HCT116 (cell line): ENCODE measurements at regions not wholly inside any gene's neighbourhood (a gene's known extent, or its start where the extent isn't known, plus 50 kb on each side); places are given as distances from the start of the nearest gene placed in this dataset.

ENCODE experiments used
- ATAC-seq: fragments of 200-7000 bp; cut with Tn5 transposase; 2 replicates; pipeline ENCODE4 v1.9.1; 2020; ENCODE audit warnings: mild to moderate bottlenecking, moderate library complexity
- BruUV-seq: library from RNA; stranded (reverse); fragments of 400-500 nt; replicated peaks from 2 replicates; lab custom pipeline; 2021; lab: Mats Ljungman, UMichigan
- CTCF ChIA-PET: fragments of 300-600 bp; sonication (Branson Sonifier 250); formaldehyde crosslinking; loops from one replicate; lab custom pipeline; 2021; ENCODE audit warnings: antibody characterized with exemption; lab: Charles Lee
- POLR2A ChIA-PET: fragments of 300-600, 350-600 bp; sonication (Branson Sonifier 250); formaldehyde crosslinking; loops from one replicate; lab custom pipeline; 2021; ENCODE audit warnings: antibody characterized with exemption; lab: Charles Lee
- RAD21 ChIA-PET, 2 experiments: fragments of 300-600 bp; sonication (Branson Sonifier 250); formaldehyde crosslinking; loops; one replicate each; lab custom pipeline; 2023; ENCODE audit warnings: low total read pairs in 2 of 2; ENCODE audit not compliant: uncharacterized antibody in 2 of 2, unreplicated experiment in 2 of 2, low non-redundant PET in 1 of 2; lab: Charles Lee
- DNase-seq: peaks from one replicate; pipeline ENCODE4 v3.0.0-alpha.2; 2010; ENCODE audit warnings: low read depth, low spot score
- H2AFZ ChIP-seq: fragments of 200-600 bp; shearing (Covaris generic), sonication (generic); 2 replicates; pipeline ENCODE4 v1.6.1; 2017; ENCODE audit warnings: low read depth, mixed run types, mixed read lengths, antibody characterized with exemption, low read length; ENCODE audit not compliant: poor library complexity, severe bottlenecking
- H3K27ac ChIP-seq: 2 replicates; pipeline ENCODE4 v1.5.1; 2012; ENCODE audit warnings: low read depth, low read length
- H3K27me3 ChIP-seq: fragments of 200-600 bp; sonication (generic); 2 replicates; pipeline ENCODE4 v1.6.1; 2016; ENCODE audit warnings: mixed run types, low read length, mixed read lengths; ENCODE audit not compliant: insufficient read depth
- H3K36me3 ChIP-seq, 2 experiments: fragments of 200-500 bp in 1 of 2; fragments of 200-600 bp in 1 of 2; sonication (Bioruptor generic) in 1 of 2; sonication (generic) in 1 of 2; 2 replicates each; pipeline versions ENCODE4 v1.5.1 to v1.6.1; 2014 to 2016; ENCODE audit warnings: low read length in 2 of 2, inconsistent platforms in 1 of 2, mixed read lengths in 1 of 2, mixed run types in 1 of 2; ENCODE audit not compliant: insufficient read depth in 2 of 2, control insufficient read depth in 1 of 2
- H3K4me1 ChIP-seq, 2 experiments: fragments of 200-600 bp in 1 of 2; sonication (generic) in 1 of 2; 2 replicates each; pipeline versions ENCODE4 v1.5.1 to v1.6.1; 2012 to 2017; ENCODE audit warnings: low read length in 2 of 2, inconsistent platforms in 1 of 2, mild to moderate bottlenecking in 1 of 2, mixed read lengths in 1 of 2, mixed run types in 1 of 2, moderate library complexity in 1 of 2; ENCODE audit not compliant: insufficient read depth in 2 of 2, control insufficient read depth in 1 of 2
- H3K4me2 ChIP-seq: fragments of 200-600 bp; sonication (generic); 2 replicates; pipeline ENCODE4 v1.6.1; 2017; ENCODE audit warnings: mixed run types, low read length, mixed read lengths
- H3K4me3 ChIP-seq, 2 experiments: fragments of 200-600 bp in 1 of 2; sonication (generic) in 1 of 2; replicated peaks in 1 of 2; 2 replicates each; pipeline ENCODE4 v1.5.1; 2011 to 2016; ENCODE audit warnings: low read length in 2 of 2, control low read depth in 1 of 2, low read depth in 1 of 2, mild to moderate bottlenecking in 1 of 2, mixed read lengths in 1 of 2, mixed run types in 1 of 2
- H3K79me2 ChIP-seq: fragments of 200-600 bp; sonication (generic); 2 replicates; pipeline ENCODE4 v1.6.1; 2017; ENCODE audit warnings: mild to moderate bottlenecking, mixed run types, low read length, moderate library complexity, mixed read lengths; ENCODE audit not compliant: insufficient read depth
- H3K9ac ChIP-seq: fragments of 200-600 bp; sonication (generic); 2 replicates; pipeline ENCODE4 v1.6.1; 2016; ENCODE audit warnings: low read length, mixed read lengths
- H3K9me2 ChIP-seq: fragments of 200-600 bp; sonication (generic), shearing (Covaris generic); 2 replicates; pipeline ENCODE4 v1.6.1; 2017; ENCODE audit warnings: mixed run types, mild to moderate bottlenecking, moderate library complexity; ENCODE audit not compliant: insufficient read depth
- H3K9me3 ChIP-seq, 2 experiments: fragments of 200-500 bp in 1 of 2; fragments of 200-600 bp in 1 of 2; sonication (Bioruptor generic) in 1 of 2; sonication (generic) in 1 of 2; 2 replicates each; pipeline ENCODE4 v1.6.1; 2014 to 2017; ENCODE audit warnings: low read length in 2 of 2, mixed read lengths in 2 of 2, inconsistent platforms in 1 of 2, low read depth in 1 of 2, mild to moderate bottlenecking in 1 of 2, mixed run types in 1 of 2, moderate library complexity in 1 of 2; ENCODE audit not compliant: control insufficient read depth in 1 of 2, insufficient read depth in 1 of 2
- H4K20me1 ChIP-seq: fragments of 200-600 bp; sonication (generic), shearing (Covaris generic); 2 replicates; pipeline ENCODE4 v1.6.1; 2017; ENCODE audit warnings: mixed run types, mild to moderate bottlenecking, moderate library complexity; ENCODE audit not compliant: insufficient read depth
- ATF3 ChIP-seq: IDR thresholded peaks from 2 replicates; pipeline ENCODE4 v1.6.1; 2012
- CEBPB ChIP-seq: IDR thresholded peaks from 2 replicates; pipeline ENCODE4 v1.6.1; 2012; ENCODE audit warnings: low read depth
- ELF1 ChIP-seq: IDR thresholded peaks from 2 replicates; pipeline ENCODE4 v1.6.1; 2012; ENCODE audit warnings: low read depth, borderline replicate concordance
- FOSL1 ChIP-seq: IDR thresholded peaks from 2 replicates; pipeline ENCODE4 v1.6.1; 2012; ENCODE audit warnings: low read depth
- ZBTB33 ChIP-seq: IDR thresholded peaks from 2 replicates; pipeline ENCODE4 v1.6.1; 2011; ENCODE audit warnings: mild to moderate bottlenecking, low read length, moderate library complexity; ENCODE audit not compliant: insufficient replicate concordance; ENCODE audit errors: extremely low read depth
- intact Hi-C: fragments of 100-400 bp; cut with micrococcal nuclease; formaldehyde crosslinking; loops from 2 replicates; pipeline ENCODE4 v1.10.0; 2022
- TF ChIP-seq, protein P1 (sequence below): IDR thresholded peaks from 2 replicates; pipeline ENCODE4 v1.6.1; 2012
- TF ChIP-seq, protein P2 (sequence below), 3 experiments: fragments of 200-600 bp in 1 of 3; sonication (generic) in 1 of 3; IDR thresholded peaks in 2 of 3; conservative IDR thresholded peaks in 1 of 3; 2 replicates each; pipeline ENCODE4 v1.5.1; 2012 to 2017; ENCODE audit warnings: low read depth in 2 of 3, low read length in 2 of 3, antibody characterized with exemption in 1 of 3, borderline replicate concordance in 1 of 3, control low read depth in 1 of 3, mild to moderate bottlenecking in 1 of 3, mixed read lengths in 1 of 3, mixed run types in 1 of 3, moderate library complexity in 1 of 3; ENCODE audit not compliant: insufficient read depth in 1 of 3

GRCh38 chrX:68995780-68996551 lies 167.1 kb downstream of the EFNB1 start (continued):
- TF ChIP-seq ZBTB33 (no peak), ATF3 (no peak), CEBPB (no peak), ELF1 (no peak)
- TF ChIP-seq, all 23 proteins: peak for 0

DNA sequence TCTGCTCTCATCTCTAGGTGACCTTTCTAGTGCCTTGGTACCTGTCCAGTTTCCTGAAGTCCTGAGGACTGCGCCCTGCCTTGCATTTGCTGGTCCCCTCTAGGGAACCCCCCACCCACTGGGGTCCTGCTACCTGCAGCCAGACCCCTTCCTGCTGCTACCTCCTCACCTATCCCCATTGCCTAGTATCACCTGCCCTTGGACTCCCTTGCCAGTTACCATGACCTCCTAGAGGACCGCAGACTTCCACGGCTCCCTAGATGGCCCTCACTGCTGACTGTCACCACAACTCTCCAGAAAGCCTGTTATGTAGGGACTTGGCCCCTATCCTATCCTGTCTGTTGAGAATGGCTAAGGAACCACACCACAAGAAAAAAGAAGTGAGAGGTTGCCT lies 166.6 kb downstream of the EFNB1 start:
- H3K36me3 ChIP-seq = no peaks in the 10 kb centered on the region
- no peak overlapping the region for H2AFZ ChIP-seq
- peaks cover 0 to 14% of the 10 kb centered on the region in 2 experiments; a peak in 1 of 4 replicates for H3K4me1 ChIP-seq
- no peak overlapping the region for H3K9ac ChIP-seq
- H3K79me2 ChIP-seq = no peaks in the 10 kb centered on the region
- no peak overlapping the region for H3K27ac ChIP-seq
- H3K4me3 ChIP-seq = no peak overlapping the region
- ATAC-seq (no peak), DNase-seq (no peak)
- no peaks in the 10 kb centered on the region for H3K9me2 ChIP-seq
- ChIA-PET RAD21 (no interaction called here), POLR2A (no interaction called here)
- no TSS peak for BruUV-seq
- H3K4me2 ChIP-seq = no peak overlapping the region
- H3K27me3 ChIP-seq = no peaks in the 10 kb centered on the region
- no peaks in the 10 kb centered on the region for H4K20me1 ChIP-seq
- TF ChIP-seq, protein P1, sequence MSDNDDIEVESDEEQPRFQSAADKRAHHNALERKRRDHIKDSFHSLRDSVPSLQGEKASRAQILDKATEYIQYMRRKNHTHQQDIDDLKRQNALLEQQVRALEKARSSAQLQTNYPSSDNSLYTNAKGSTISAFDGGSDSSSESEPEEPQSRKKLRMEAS = no peak
- TF ChIP-seq FOSL1 = no peak
- TF ChIP-seq, protein P2, sequence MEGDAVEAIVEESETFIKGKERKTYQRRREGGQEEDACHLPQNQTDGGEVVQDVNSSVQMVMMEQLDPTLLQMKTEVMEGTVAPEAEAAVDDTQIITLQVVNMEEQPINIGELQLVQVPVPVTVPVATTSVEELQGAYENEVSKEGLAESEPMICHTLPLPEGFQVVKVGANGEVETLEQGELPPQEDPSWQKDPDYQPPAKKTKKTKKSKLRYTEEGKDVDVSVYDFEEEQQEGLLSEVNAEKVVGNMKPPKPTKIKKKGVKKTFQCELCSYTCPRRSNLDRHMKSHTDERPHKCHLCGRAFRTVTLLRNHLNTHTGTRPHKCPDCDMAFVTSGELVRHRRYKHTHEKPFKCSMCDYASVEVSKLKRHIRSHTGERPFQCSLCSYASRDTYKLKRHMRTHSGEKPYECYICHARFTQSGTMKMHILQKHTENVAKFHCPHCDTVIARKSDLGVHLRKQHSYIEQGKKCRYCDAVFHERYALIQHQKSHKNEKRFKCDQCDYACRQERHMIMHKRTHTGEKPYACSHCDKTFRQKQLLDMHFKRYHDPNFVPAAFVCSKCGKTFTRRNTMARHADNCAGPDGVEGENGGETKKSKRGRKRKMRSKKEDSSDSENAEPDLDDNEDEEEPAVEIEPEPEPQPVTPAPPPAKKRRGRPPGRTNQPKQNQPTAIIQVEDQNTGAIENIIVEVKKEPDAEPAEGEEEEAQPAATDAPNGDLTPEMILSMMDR (IDR thresholded peaks at IDR 0.05 in 2 of 3, conservative IDR thresholded peaks at IDR 0.05 in 1 of 3; ENCODE audit: borderline replicate concordance in 1 of 3, insufficient read depth in 1 of 3, low read depth in 2 of 3, low read length in 2 of 3) = no peak
- TF ChIP-seq, all 23 proteins: peak for 0
- CTCF ChIA-PET = no interaction called here
- H3K9me3 ChIP-seq = no peaks in the 10 kb centered on the region
- intact Hi-C loops = no loop called here
